ENCODE measurements at regions not wholly inside any gene's neighbourhood (a gene's known extent, or its start where the extent isn't known, plus 50 kb on each side); places are given as distances from the start of the nearest gene placed in this dataset.
"Not testable (repeated sequence)": the region's sequence is repeated elsewhere in the genome, so short reads cannot be mapped to it uniquely, and the experiment has no call there.

GRCh38 chr15:87740655-87741344 lies 515.7 kb downstream of the NTRK3 start:
- H3K27me3 ChIP-seq (ENCODE audit: control insufficient read depth, insufficient read depth, low read length), result no peaks in the 10 kb centered on the region
- no peak for DNase-seq
- H3K36me3 ChIP-seq (replicated peaks; ENCODE audit: control insufficient read depth, insufficient read depth, low read length), result no peaks in the 10 kb centered on the region
- H3K4me3 ChIP-seq (ENCODE audit: insufficient read depth, low read depth, low read length), result no peak overlapping the region

GRCh38 chr15:87739866-87740265 lies 516.7 kb downstream of the NTRK3 start:
- Histone ChIP-seq H3K27me3 (ENCODE audit: control insufficient read depth, insufficient read depth, low read length) (no peaks in the 10 kb centered on the region), H3K36me3 (replicated peaks; ENCODE audit: control insufficient read depth, insufficient read depth, low read length) (no peaks in the 10 kb centered on the region), H3K4me3 (ENCODE audit: insufficient read depth, low read depth, low read length) (no peak overlapping the region)
- DNase-seq, result no peak

- DNase-seq, result no peak
- Histone ChIP-seq H3K4me3 (ENCODE audit: insufficient read depth, low read depth, low read length) (no peak overlapping the region), H3K36me3 (replicated peaks; ENCODE audit: control insufficient read depth, insufficient read depth, low read length) (no peaks in the 10 kb centered on the region), H3K27me3 (ENCODE audit: control insufficient read depth, insufficient read depth, low read length) (no peaks in the 10 kb centered on the region)
These were observed 517.5 kb downstream of the NTRK3 start for GRCh38 chr15:87739081-87739480.

GRCh38 chr15:87737460-87737859 lies 519.1 kb downstream of the NTRK3 start:
- not testable (repeated sequence) for H3K36me3 ChIP-seq (replicated peaks; ENCODE audit: control insufficient read depth, insufficient read depth, low read length); H3K4me3 ChIP-seq (ENCODE audit: insufficient read depth, low read depth, low read length); DNase-seq; H3K27me3 ChIP-seq (ENCODE audit: control insufficient read depth, insufficient read depth, low read length)

- H3K36me3 ChIP-seq (replicated peaks; ENCODE audit: control insufficient read depth, insufficient read depth, low read length), result no peaks in the 10 kb centered on the region
- no peak overlapping the region for H3K4me3 ChIP-seq (ENCODE audit: insufficient read depth, low read depth, low read length)
- H3K27me3 ChIP-seq (ENCODE audit: control insufficient read depth, insufficient read depth, low read length), result no peaks in the 10 kb centered on the region
- no peak for DNase-seq
These were observed 519.6 kb downstream of the NTRK3 start for GRCh38 chr15:87736891-87737389.

GRCh38 chr15:87736401-87736800 lies 520.1 kb downstream of the NTRK3 start:
- H3K4me3 ChIP-seq (ENCODE audit: insufficient read depth, low read depth, low read length), result no peak overlapping the region
- no peak for DNase-seq
- no peaks in the 10 kb centered on the region for H3K36me3 ChIP-seq (replicated peaks; ENCODE audit: control insufficient read depth, insufficient read depth, low read length)
- H3K27me3 ChIP-seq (ENCODE audit: control insufficient read depth, insufficient read depth, low read length), result no peaks in the 10 kb centered on the region

- Histone ChIP-seq H3K27me3 (ENCODE audit: control insufficient read depth, insufficient read depth, low read length) (no peaks in the 10 kb centered on the region), H3K4me3 (ENCODE audit: insufficient read depth, low read depth, low read length) (no peak overlapping the region), H3K36me3 (replicated peaks; ENCODE audit: control insufficient read depth, insufficient read depth, low read length) (no peaks in the 10 kb centered on the region)
- DNase-seq, result no peak
These were observed 521.0 kb downstream of the NTRK3 start for GRCh38 chr15:87735522-87735921.

- H3K36me3 ChIP-seq (replicated peaks; ENCODE audit: control insufficient read depth, insufficient read depth, low read length), result no peaks in the 10 kb centered on the region
- no peak overlapping the region for H3K4me3 ChIP-seq (ENCODE audit: insufficient read depth, low read depth, low read length)
- H3K27me3 ChIP-seq (ENCODE audit: control insufficient read depth, insufficient read depth, low read length), result no peaks in the 10 kb centered on the region
- no peak for DNase-seq
These were observed 521.8 kb downstream of the NTRK3 start for GRCh38 chr15:87734571-87735373.

GRCh38 chr15:87733977-87734376 lies 522.6 kb downstream of the NTRK3 start:
- Histone ChIP-seq H3K27me3 (ENCODE audit: control insufficient read depth, insufficient read depth, low read length) (no peaks in the 10 kb centered on the region), H3K4me3 (ENCODE audit: insufficient read depth, low read depth, low read length) (no peak overlapping the region), H3K36me3 (replicated peaks; ENCODE audit: control insufficient read depth, insufficient read depth, low read length) (no peaks in the 10 kb centered on the region)
- no peak for DNase-seq

GRCh38 chr15:87733541-87733941 lies 523.0 kb downstream of the NTRK3 start:
- no peak for DNase-seq
- H3K27me3 ChIP-seq (ENCODE audit: control insufficient read depth, insufficient read depth, low read length), result no peaks in the 10 kb centered on the region
- H3K36me3 ChIP-seq (replicated peaks; ENCODE audit: control insufficient read depth, insufficient read depth, low read length), result no peaks in the 10 kb centered on the region
- no peak overlapping the region for H3K4me3 ChIP-seq (ENCODE audit: insufficient read depth, low read depth, low read length)

- no peaks in the 10 kb centered on the region for H3K36me3 ChIP-seq (replicated peaks; ENCODE audit: control insufficient read depth, insufficient read depth, low read length)
- no peak overlapping the region for H3K4me3 ChIP-seq (ENCODE audit: insufficient read depth, low read depth, low read length)
- H3K27me3 ChIP-seq (ENCODE audit: control insufficient read depth, insufficient read depth, low read length), result no peaks in the 10 kb centered on the region
- no peak for DNase-seq
These were observed 523.6 kb downstream of the NTRK3 start for GRCh38 chr15:87732976-87733375.

GRCh38 chr15:87731630-87732029 lies 524.9 kb downstream of the NTRK3 start:
- no peak for DNase-seq
- H3K4me3 ChIP-seq (ENCODE audit: insufficient read depth, low read depth, low read length), result no peak overlapping the region
- no peaks in the 10 kb centered on the region; the same call in 1 of the 2 replicates for H3K27me3 ChIP-seq (ENCODE audit: control insufficient read depth, insufficient read depth, low read length)
- H3K36me3 ChIP-seq (replicated peaks; ENCODE audit: control insufficient read depth, insufficient read depth, low read length), result no peaks in the 10 kb centered on the region

GRCh38 chr15:87730706-87731105 lies 525.8 kb downstream of the NTRK3 start:
- Histone ChIP-seq H3K36me3 (replicated peaks; ENCODE audit: control insufficient read depth, insufficient read depth, low read length) (no peaks in the 10 kb centered on the region), H3K27me3 (ENCODE audit: control insufficient read depth, insufficient read depth, low read length) (no peaks in the 10 kb centered on the region; the same call in 1 of the 2 replicates), H3K4me3 (ENCODE audit: insufficient read depth, low read depth, low read length) (no peak overlapping the region)
- DNase-seq, result no peak

GRCh38 chr15:87728998-87729397 lies 527.5 kb downstream of the NTRK3 start:
- H3K27me3 ChIP-seq (ENCODE audit: control insufficient read depth, insufficient read depth, low read length), result no peaks in the 10 kb centered on the region; the same call in 1 of the 2 replicates
- no peak for DNase-seq
- no peaks in the 10 kb centered on the region for H3K36me3 ChIP-seq (replicated peaks; ENCODE audit: control insufficient read depth, insufficient read depth, low read length)
- H3K4me3 ChIP-seq (ENCODE audit: insufficient read depth, low read depth, low read length), result no peak overlapping the region

- no peak for DNase-seq
- Histone ChIP-seq H3K27me3 (ENCODE audit: control insufficient read depth, insufficient read depth, low read length) (no peaks in the 10 kb centered on the region; the same call in 1 of the 2 replicates), H3K4me3 (ENCODE audit: insufficient read depth, low read depth, low read length) (no peak overlapping the region), H3K36me3 (replicated peaks; ENCODE audit: control insufficient read depth, insufficient read depth, low read length) (no peaks in the 10 kb centered on the region)
These were observed 529.5 kb downstream of the NTRK3 start for GRCh38 chr15:87727073-87727472.

All from H7 (cell line).